Vagina (tissue), 2 donors: ENCODE measurements at regions not wholly inside any gene's neighbourhood (a gene's known extent, or its start where the extent isn't known, plus 50 kb on each side); places are given as distances from the start of the nearest gene placed in this dataset.
"Not testable (repeated sequence)": the region's sequence is repeated elsewhere in the genome, so short reads cannot be mapped to it uniquely, and the experiment has no call there.

ENCODE experiments used
- DNase-seq, 2 donors: peaks; one replicate each; pipeline ENCODE4 v3.0.0-alpha.2; 2017; ENCODE audit errors: extremely low spot score in 2 of 2
- H3K27ac ChIP-seq: fragments of 200-600 bp; sonication (generic); one replicate; pipeline ENCODE4 v1.5.1; 2019
- H3K27me3 ChIP-seq: fragments of 200-600 bp; sonication (generic); one replicate; pipeline ENCODE4 v1.5.1; 2019
- H3K36me3 ChIP-seq, 2 donors: fragments of 200-600 bp; sonication (generic); one replicate each; pipeline ENCODE4 v1.5.1; 2017 to 2019
- H3K4me1 ChIP-seq: fragments of 200-600 bp; sonication (generic); one replicate; pipeline ENCODE4 v1.5.1; 2019
- H3K4me3 ChIP-seq, 2 donors: fragments of 200-600 bp; sonication (generic); 1 replicate in 1 of 2; 2 replicates in 1 of 2; pipeline ENCODE4 v1.5.1; 2016 to 2019
- H3K9me3 ChIP-seq: fragments of 200-600 bp; sonication (generic); one replicate; pipeline ENCODE4 v1.5.1; 2019
- CTCF ChIP-seq, 3 experiments: fragments of 450-650 bp in 2 of 3; fragments of 200-600 bp in 1 of 3; sonication (generic) in 1 of 3; IDR thresholded peaks; one replicate each; pipeline ENCODE4 v1.5.1; 2017 to 2019; ENCODE audit warnings: antibody characterized with exemption in 3 of 3, mild to moderate bottlenecking in 2 of 3, moderate library complexity in 2 of 3
- POLR2A ChIP-seq, 2 donors: fragments of 450-650 bp; IDR thresholded peaks; one replicate each; pipeline ENCODE4 v1.6.1; 2017; ENCODE audit warnings: antibody characterized with exemption in 2 of 2, mild to moderate bottlenecking in 2 of 2, moderate library complexity in 2 of 2
- POLR2AphosphoS5 ChIP-seq, 2 donors: sonication (generic); formaldehyde crosslinking; IDR thresholded peaks; one replicate each; pipeline ENCODE4 v1.9.0; 2017; ENCODE audit warnings: antibody characterized with exemption in 2 of 2, mild to moderate bottlenecking in 2 of 2, low read depth in 1 of 2; ENCODE audit not compliant: insufficient read depth in 1 of 2
- intact Hi-C: fragments of 100-400 bp; cut with DNase I; formaldehyde crosslinking; loops from one replicate; pipeline ENCODE4 v1.15.1; 2023

GRCh38 chr12:127830065-127830460 lies 436.9 kb upstream of the TMEM132C start:
- H3K27ac ChIP-seq, result no peak overlapping the region
- intact Hi-C loops, result no loop called here
- no peaks in the 10 kb centered on the region for H3K36me3 ChIP-seq
- TF ChIP-seq POLR2A (IDR thresholded peaks at IDR 0.05) (no peak), CTCF (IDR thresholded peaks at IDR 0.05) (no peak), POLR2AphosphoS5 (IDR thresholded peaks at IDR 0.05; ENCODE audit: insufficient read depth in 1 of 2, low read depth in 1 of 2) (no peak)
- no peaks in the 10 kb centered on the region for H3K27me3 ChIP-seq
- H3K4me3 ChIP-seq, result no peak overlapping the region
- H3K9me3 ChIP-seq, result no peaks in the 10 kb centered on the region
- H3K4me1 ChIP-seq, result no peaks in the 10 kb centered on the region
- no peak for DNase-seq

GRCh38 chr12:127830730-127831129 lies 436.2 kb upstream of the TMEM132C start:
- H3K4me1 ChIP-seq, result no peaks in the 10 kb centered on the region
- intact Hi-C loops, result no loop called here
- H3K36me3 ChIP-seq, result no peaks in the 10 kb centered on the region
- no peak for DNase-seq
- H3K27me3 ChIP-seq, result no peaks in the 10 kb centered on the region
- no peak for TF ChIP-seq CTCF (IDR thresholded peaks at IDR 0.05)
- TF ChIP-seq POLR2AphosphoS5 (IDR thresholded peaks at IDR 0.05; ENCODE audit: insufficient read depth in 1 of 2, low read depth in 1 of 2), result no peak
- TF ChIP-seq POLR2A (IDR thresholded peaks at IDR 0.05), result no peak
- H3K27ac ChIP-seq, result no peak overlapping the region
- H3K4me3 ChIP-seq, result no peak overlapping the region
- H3K9me3 ChIP-seq, result no peaks in the 10 kb centered on the region

DNA sequence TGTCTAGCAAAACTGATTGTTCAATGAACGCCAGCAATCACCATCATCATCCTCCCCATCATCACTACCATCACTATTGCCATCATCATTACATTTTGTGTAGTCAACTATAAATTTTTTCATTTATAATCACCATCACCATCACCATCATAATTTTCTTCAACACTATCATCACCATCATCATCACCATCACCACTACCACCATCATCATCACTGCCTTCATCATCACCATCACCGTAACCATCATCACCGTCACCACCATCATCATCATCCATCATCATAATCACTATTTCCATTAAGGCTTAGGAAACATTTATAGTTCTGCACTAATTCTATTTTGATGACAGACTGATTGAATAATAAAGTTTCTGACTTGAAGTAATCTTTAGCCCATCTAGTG lies 434.8 kb upstream of the TMEM132C start:
- intact Hi-C loops, result no loop called here

DNA sequence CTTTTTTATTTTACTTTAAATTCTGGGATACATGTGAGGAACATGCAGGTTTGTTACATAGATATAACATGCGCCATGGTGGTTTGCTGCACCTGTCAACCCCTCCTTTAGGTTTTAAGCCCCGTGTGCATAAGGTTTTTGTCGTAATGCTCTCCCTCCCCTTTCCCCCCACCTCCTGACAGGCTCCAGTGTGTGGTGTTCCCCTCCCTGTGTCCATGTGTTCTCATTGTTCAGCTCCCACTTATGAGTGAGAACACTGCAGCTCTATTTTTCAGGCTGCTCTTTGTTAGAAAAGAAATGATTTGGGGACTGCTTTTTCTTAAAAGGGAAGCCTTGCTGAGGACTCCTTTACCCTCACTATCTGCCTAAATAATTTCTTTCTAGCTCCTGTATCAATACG lies 430.2 kb upstream of the TMEM132C start:
- DNase-seq, H3K4me3 ChIP-seq, H3K36me3 ChIP-seq, H3K9me3 ChIP-seq, H3K27me3 ChIP-seq, H3K27ac ChIP-seq, intact Hi-C loops, H3K4me1 ChIP-seq: not testable (repeated sequence)

More for the DNA sequence above, 434.8 kb upstream of the TMEM132C start:
- Histone ChIP-seq H3K36me3 (no peaks in the 10 kb centered on the region), H3K4me3 (no peak overlapping the region), H3K9me3 (no peaks in the 10 kb centered on the region), H3K4me1 (no peaks in the 10 kb centered on the region), H3K27me3 (no peaks in the 10 kb centered on the region), H3K27ac (no peak overlapping the region)
- DNase-seq, result no peak
- TF ChIP-seq CTCF (IDR thresholded peaks at IDR 0.05) (no peak), POLR2A (IDR thresholded peaks at IDR 0.05) (no peak), POLR2AphosphoS5 (IDR thresholded peaks at IDR 0.05; ENCODE audit: insufficient read depth in 1 of 2, low read depth in 1 of 2) (no peak)

DNA sequence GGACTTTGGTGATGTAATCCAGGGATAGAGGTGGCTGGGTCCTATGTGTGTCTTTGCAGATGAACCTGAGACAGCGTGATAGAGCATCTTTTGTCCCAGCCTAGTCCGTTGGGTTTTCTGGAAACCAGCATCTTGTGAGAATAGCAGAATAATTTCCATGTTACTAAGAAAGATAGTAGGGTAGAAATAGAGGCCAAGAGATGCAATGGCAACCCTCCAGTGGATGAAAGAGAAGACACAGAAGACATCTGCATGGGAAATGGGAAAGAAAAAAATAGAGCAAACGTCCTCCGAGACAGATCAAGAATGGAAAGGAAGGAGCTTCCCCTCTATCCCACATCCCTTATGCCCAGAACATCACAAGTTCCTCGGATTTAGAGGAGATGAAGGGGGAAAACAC lies 409.3 kb upstream of the TMEM132C start:
- H3K9me3 ChIP-seq, result no peaks in the 10 kb centered on the region
- TF ChIP-seq POLR2A (IDR thresholded peaks at IDR 0.05) (no peak), POLR2AphosphoS5 (IDR thresholded peaks at IDR 0.05; ENCODE audit: insufficient read depth in 1 of 2, low read depth in 1 of 2) (no peak), CTCF (IDR thresholded peaks at IDR 0.05) (no peak)
- no peak overlapping the region for H3K27ac ChIP-seq
- no peak overlapping the region for H3K4me3 ChIP-seq
- intact Hi-C loops, result no loop called here
- no peaks in the 10 kb centered on the region for H3K36me3 ChIP-seq
- no peaks in the 10 kb centered on the region for H3K27me3 ChIP-seq
- no peaks in the 10 kb centered on the region for H3K4me1 ChIP-seq
- DNase-seq, result no peak

DNA sequence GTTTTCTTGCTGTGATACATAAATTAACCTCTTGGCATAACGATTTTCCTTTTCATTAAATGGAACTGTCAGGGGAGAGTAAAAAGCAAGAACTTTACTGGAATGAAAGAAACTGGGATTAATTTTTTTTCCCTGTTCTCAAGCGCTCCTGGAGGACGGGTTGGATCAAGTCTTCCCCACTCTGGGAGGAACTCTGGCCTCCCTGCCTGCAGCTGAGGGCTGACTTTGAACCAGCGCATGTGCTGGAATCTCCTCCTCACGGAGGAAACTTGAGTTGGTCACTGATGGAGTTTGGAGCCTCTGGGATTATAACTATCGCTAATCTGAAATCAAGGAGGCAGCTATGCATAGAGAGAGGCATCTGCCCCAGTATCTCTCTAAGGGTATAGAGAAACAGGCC lies 406.4 kb upstream of the TMEM132C start:
- no peaks in the 10 kb centered on the region for H3K27me3 ChIP-seq
- DNase-seq, result no peak
- no peaks in the 10 kb centered on the region for H3K4me1 ChIP-seq
- no peaks in the 10 kb centered on the region for H3K36me3 ChIP-seq
- H3K9me3 ChIP-seq, result no peaks in the 10 kb centered on the region
- TF ChIP-seq POLR2A (IDR thresholded peaks at IDR 0.05), result no peak
- TF ChIP-seq POLR2AphosphoS5 (IDR thresholded peaks at IDR 0.05; ENCODE audit: insufficient read depth in 1 of 2, low read depth in 1 of 2), result no peak
- no peak for TF ChIP-seq CTCF (IDR thresholded peaks at IDR 0.05)
- intact Hi-C loops, result no loop called here
- no peak overlapping the region for H3K27ac ChIP-seq
- no peak overlapping the region for H3K4me3 ChIP-seq
